ENCODE measurements at regions not wholly inside any gene's neighbourhood (a gene's known extent, or its start where the extent isn't known, plus 50 kb on each side); places are given as distances from the start of the nearest gene placed in this dataset.

- H3K27ac ChIP-seq (ENCODE audit: extremely low read depth, low read depth, low read length): no peak overlapping the region
- H4K20me1 ChIP-seq (replicated peaks; ENCODE audit: control insufficient read depth, insufficient read depth, low read length): no peaks in the 10 kb centered on the region
- no peak overlapping the region for H3K9ac ChIP-seq (ENCODE audit: insufficient read depth in 1 of 2, low read depth in 2 of 2, low read length in 2 of 2)
- no peak overlapping the region for H3K4me3 ChIP-seq
- no peak overlapping the region for H3K4me2 ChIP-seq (ENCODE audit: insufficient read depth, low read length)
- H3K27me3 ChIP-seq (ENCODE audit: control insufficient read depth in 2 of 2, insufficient read depth in 2 of 2, low read length in 2 of 2): no peaks in the 10 kb centered on the region; a peak in 1 of 5 replicates
- H3K4me1 ChIP-seq (replicated peaks in 1 of 2; ENCODE audit: control insufficient read depth in 2 of 2, insufficient read depth in 2 of 2, low read length in 2 of 2): no peaks in the 10 kb centered on the region
- ChIA-PET POLR2A (interaction anchor here (1.6 kb wide), 1 partner anchor 13 kb away, joined by 3 read pairs; no protein-coding TSS in a partner anchor), CTCF (ENCODE audit: low intra/inter-chr PET ratio) (no interaction called here)
- DNase-seq (ENCODE audit: extremely low read depth in 1 of 4, low spot score in 3 of 4) (no peak), FAIRE-seq (no peak), ATAC-seq (no peak)
- in situ Hi-C loops (cut with MboI) (no loop called here), intact Hi-C loops (cut with micrococcal nuclease) (no loop called here)
- H3K9me1 ChIP-seq (ENCODE audit: control insufficient read depth, insufficient read depth, low read length): no peaks in the 10 kb centered on the region
- no TSS peak for BruUV-seq (replicated peaks)
- WGBS (ENCODE audit: insufficient coverage, low coverage, missing lambda C conversion rate): 0% methylated on average over 3 of the region's 16 CpGs
- no peaks in the 10 kb centered on the region for H3K9me3 ChIP-seq (replicated peaks; ENCODE audit: control insufficient read depth, insufficient read depth, low read depth, low read length)
- H3K79me2 ChIP-seq (ENCODE audit: control insufficient read depth, insufficient read depth, low read length): no peaks in the 10 kb centered on the region
- H2AFZ ChIP-seq (ENCODE audit: low read depth, low read length): no peak overlapping the region
- no peaks in the 10 kb centered on the region for H3K36me3 ChIP-seq (ENCODE audit: control insufficient read depth, insufficient read depth, low read length)
- TF ChIP-seq ZZZ3 (IDR thresholded peaks at IDR 0.05) (no peak), ZNF324 (CRISPR knock-in tag; IDR thresholded peaks at IDR 0.05) (no peak), ZNF347 (CRISPR knock-in tag; IDR thresholded peaks at IDR 0.05; ENCODE audit: low read depth) (no peak), ZBTB1 (CRISPR knock-in tag; IDR thresholded peaks at IDR 0.05; ENCODE audit: borderline replicate concordance, low read depth) (no peak), SREBF1 (IDR thresholded peaks at IDR 0.05; ENCODE audit: borderline replicate concordance, low read depth, low read length) (no peak), ZNF354B (CRISPR knock-in tag; IDR thresholded peaks at IDR 0.05) (no peak), TSHZ1 (CRISPR knock-in tag; IDR thresholded peaks at IDR 0.05) (no peak), ZNF217 (CRISPR knock-in tag; IDR thresholded peaks at IDR 0.05) (no peak), CHCHD3 (CRISPR knock-in tag; IDR thresholded peaks at IDR 0.05) (no peak)
Observed at GRCh38 chr20:24764027-24764793, 184.9 kb upstream of the CST7 start.
